ENCODE measurements at regions not wholly inside any gene's neighbourhood (a gene's known extent, or its start where the extent isn't known, plus 50 kb on each side); places are given as distances from the start of the nearest gene placed in this dataset.

DNA sequence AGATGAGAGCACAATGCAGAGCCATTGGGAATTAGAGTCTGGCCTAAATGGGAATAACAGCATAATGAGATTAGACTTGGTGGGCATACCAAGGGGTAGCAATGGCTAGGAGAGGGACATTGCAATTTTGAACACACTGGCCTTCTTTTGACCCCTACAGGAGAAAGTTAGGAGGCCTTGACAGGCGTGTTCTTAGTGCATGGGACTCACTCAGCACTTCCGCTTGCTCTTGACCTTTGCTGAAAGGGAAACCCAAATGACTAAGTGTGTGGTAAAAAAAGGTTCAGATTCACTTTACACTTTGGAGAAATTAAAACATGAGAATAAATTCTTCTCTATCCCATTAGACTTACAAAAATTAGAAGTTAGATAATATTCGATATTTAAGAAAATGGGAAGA lies 317.4 kb downstream of the DIPK2A start:
- Histone ChIP-seq H3K9me2 (ENCODE audit: insufficient read depth, low read length) (no peaks in the 10 kb centered on the region), H3K27ac (ENCODE audit: low read length) (no peak overlapping the region), H3K9me3 (ENCODE audit: low read length) (no peaks in the 10 kb centered on the region), H3K27me3 (ENCODE audit: insufficient read depth, low read depth, low read length) (no peaks in the 10 kb centered on the region), H4K20me1 (ENCODE audit: insufficient read depth) (no peaks in the 10 kb centered on the region), H3K4me3 (ENCODE audit: low read length) (no peak overlapping the region), H3K9ac (ENCODE audit: low read length) (no peak overlapping the region), H3K79me2 (replicated peaks; ENCODE audit: insufficient read depth, low read length) (no peaks in the 10 kb centered on the region), H2AFZ (ENCODE audit: low read depth, low read length) (no peak overlapping the region), H3K36me3 (ENCODE audit: insufficient read depth, low read length) (no peaks in the 10 kb centered on the region), H3K4me2 (ENCODE audit: low read length) (no peak overlapping the region), H3F3A (ENCODE audit: insufficient read depth, low read length, poor library complexity, severe bottlenecking) (no peaks in the 10 kb centered on the region)
- no peak for TF ChIP-seq SMC3 (conservative IDR thresholded peaks at IDR 0.05; ENCODE audit: poor library complexity)
- no peak for TF ChIP-seq RAD21 (conservative IDR thresholded peaks at IDR 0.05)
- TF ChIP-seq EP300 (conservative IDR thresholded peaks at IDR 0.05; ENCODE audit: poor library complexity, severe bottlenecking) = no peak
- TF ChIP-seq POLR2AphosphoS5 (IDR thresholded peaks at IDR 0.05) = no peak
- no peak for TF ChIP-seq TAF1 (IDR thresholded peaks at IDR 0.05; ENCODE audit: low read depth)
- no peak for TF ChIP-seq EZH2 (IDR thresholded peaks at IDR 0.05; ENCODE audit: borderline replicate concordance, insufficient read depth, low read length, poor library complexity, severe bottlenecking)
- TF ChIP-seq MXI1 (conservative IDR thresholded peaks at IDR 0.05; ENCODE audit: poor library complexity, severe bottlenecking) = no peak
- no peak for TF ChIP-seq REST (IDR thresholded peaks at IDR 0.05; ENCODE audit: borderline replicate concordance)
- TF ChIP-seq CTCF (IDR thresholded peaks at IDR 0.05; ENCODE audit: poor library complexity, severe bottlenecking) = no peak

DNA sequence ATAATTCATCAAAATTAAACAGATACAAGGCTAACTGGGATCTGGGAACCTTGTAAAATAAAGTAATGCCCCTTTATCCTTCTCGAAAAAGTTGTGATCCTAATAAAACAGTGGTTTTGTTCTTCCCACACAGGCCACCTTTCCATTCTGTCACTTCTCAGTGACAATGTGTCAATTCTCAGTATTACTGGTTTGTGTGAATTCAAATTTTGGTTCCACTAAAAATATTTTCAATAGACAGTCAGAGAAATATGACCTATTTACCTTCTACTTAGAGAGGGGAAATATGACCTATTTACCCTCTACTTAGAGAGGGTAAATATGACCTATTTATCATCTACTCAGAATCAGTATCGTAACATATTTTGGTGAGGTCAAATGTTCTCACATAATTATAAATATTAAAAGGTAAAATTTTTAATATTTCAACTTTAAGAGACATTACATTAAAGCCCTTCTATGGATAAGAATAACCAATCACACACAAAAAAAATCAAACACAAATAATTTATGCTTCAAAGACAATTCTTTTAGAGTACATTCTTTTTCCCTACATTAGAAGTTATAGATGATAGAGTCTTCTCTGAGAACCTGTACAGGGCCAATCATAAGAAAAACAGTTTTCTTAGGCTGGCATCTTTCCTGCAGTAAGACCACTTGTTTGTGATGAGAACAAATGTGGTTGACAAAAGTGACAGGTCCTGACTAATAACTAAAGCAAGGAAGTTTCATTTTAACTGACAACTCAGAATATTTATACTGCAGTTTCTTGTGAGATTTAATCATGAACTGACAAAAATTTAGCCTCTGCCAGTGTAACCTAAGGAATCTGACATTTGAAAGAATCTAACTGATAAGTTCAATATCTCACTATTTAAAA lies 323.3 kb downstream of the DIPK2A start:
- no peak overlapping the region for H3K27ac ChIP-seq (ENCODE audit: low read length)
- no peaks in the 10 kb centered on the region for H3K9me3 ChIP-seq (ENCODE audit: low read length)
- no peak overlapping the region for H3K4me2 ChIP-seq (ENCODE audit: low read length)
- no peaks in the 10 kb centered on the region for H3K36me3 ChIP-seq (ENCODE audit: insufficient read depth, low read length)
- no peaks in the 10 kb centered on the region for H3K9me2 ChIP-seq (ENCODE audit: insufficient read depth, low read length)
- TF ChIP-seq EZH2 (IDR thresholded peaks at IDR 0.05; ENCODE audit: borderline replicate concordance, insufficient read depth, low read length, poor library complexity, severe bottlenecking) (no peak), TAF1 (IDR thresholded peaks at IDR 0.05; ENCODE audit: low read depth) (no peak), RAD21 (conservative IDR thresholded peaks at IDR 0.05) (no peak), MXI1 (conservative IDR thresholded peaks at IDR 0.05; ENCODE audit: poor library complexity, severe bottlenecking) (no peak), CTCF (IDR thresholded peaks at IDR 0.05; ENCODE audit: poor library complexity, severe bottlenecking) (no peak), REST (IDR thresholded peaks at IDR 0.05; ENCODE audit: borderline replicate concordance) (no peak), EP300 (conservative IDR thresholded peaks at IDR 0.05; ENCODE audit: poor library complexity, severe bottlenecking) (no peak), SMC3 (conservative IDR thresholded peaks at IDR 0.05; ENCODE audit: poor library complexity) (no peak), POLR2AphosphoS5 (IDR thresholded peaks at IDR 0.05) (no peak)
- H3K27me3 ChIP-seq (ENCODE audit: insufficient read depth, low read depth, low read length) = no peaks in the 10 kb centered on the region
- H3K4me3 ChIP-seq (ENCODE audit: low read length) = no peak overlapping the region
- no peaks in the 10 kb centered on the region for H4K20me1 ChIP-seq (ENCODE audit: insufficient read depth)
- H2AFZ ChIP-seq (ENCODE audit: low read depth, low read length) = no peak overlapping the region
- H3K9ac ChIP-seq (ENCODE audit: low read length) = no peak overlapping the region
- no peaks in the 10 kb centered on the region for H3K79me2 ChIP-seq (replicated peaks; ENCODE audit: insufficient read depth, low read length)
- no peaks in the 10 kb centered on the region for H3F3A ChIP-seq (ENCODE audit: insufficient read depth, low read length, poor library complexity, severe bottlenecking)
